HG02938 (cell line): ENCODE measurements at regions not wholly inside any gene's neighbourhood (a gene's known extent, or its start where the extent isn't known, plus 50 kb on each side); places are given as distances from the start of the nearest gene placed in this dataset.
"Not testable (repeated sequence)": the region's sequence is repeated elsewhere in the genome, so short reads cannot be mapped to it uniquely, and the experiment has no call there.

Source experiments
- ATAC-seq: cut with Tn5 transposase; IDR thresholded peaks from one replicate; pipeline ENCODE4 v1.9.1; 2021; ENCODE audit warnings: mild to moderate bottlenecking, moderate library complexity; ENCODE audit not compliant: unreplicated experiment

DNA sequence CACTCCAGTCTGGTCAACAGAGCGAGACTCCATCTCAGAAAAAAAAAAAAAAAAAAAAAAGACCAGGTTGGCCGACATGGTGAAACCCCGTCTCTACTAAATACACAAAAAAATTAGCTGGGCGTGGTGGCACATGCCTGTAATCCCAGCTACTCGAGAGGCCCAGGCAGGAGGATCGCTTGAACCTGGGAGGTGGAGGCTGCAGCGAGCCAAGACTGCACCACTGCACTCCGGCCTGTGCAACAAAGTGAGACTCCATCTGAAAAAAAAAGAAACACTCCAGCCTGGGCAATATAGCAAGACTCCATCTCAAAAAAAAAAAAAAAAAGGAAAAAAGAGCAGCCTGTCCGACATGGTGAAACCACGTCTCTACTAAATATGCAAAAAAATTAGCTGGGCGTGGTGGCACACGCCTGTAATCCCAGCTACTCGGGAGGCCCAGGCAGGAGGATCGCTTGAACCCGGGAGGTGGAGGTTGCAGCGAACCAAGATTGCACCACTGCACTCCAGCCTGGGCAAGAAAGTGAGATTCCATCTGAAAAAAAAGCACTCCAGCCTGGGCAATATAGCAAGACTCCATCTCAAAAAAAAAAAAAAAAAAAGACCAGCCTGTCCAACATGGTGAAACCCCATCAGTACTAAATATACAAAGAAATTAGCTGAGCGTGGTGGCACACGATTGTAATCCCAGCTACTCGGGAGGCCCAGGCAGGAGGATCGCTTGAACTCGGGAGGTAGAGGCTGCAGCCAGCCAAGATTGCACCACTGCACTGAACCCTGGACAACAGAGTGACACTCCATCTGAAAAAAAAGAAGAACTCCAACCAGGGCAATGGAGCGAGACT, 343.3 kb upstream of the PLGLB2 start:
- ATAC-seq: not testable (repeated sequence)

GRCh38 chr2:87405531-87406216, 342.2 kb upstream of the PLGLB2 start:
- not testable (repeated sequence) for ATAC-seq

DNA sequence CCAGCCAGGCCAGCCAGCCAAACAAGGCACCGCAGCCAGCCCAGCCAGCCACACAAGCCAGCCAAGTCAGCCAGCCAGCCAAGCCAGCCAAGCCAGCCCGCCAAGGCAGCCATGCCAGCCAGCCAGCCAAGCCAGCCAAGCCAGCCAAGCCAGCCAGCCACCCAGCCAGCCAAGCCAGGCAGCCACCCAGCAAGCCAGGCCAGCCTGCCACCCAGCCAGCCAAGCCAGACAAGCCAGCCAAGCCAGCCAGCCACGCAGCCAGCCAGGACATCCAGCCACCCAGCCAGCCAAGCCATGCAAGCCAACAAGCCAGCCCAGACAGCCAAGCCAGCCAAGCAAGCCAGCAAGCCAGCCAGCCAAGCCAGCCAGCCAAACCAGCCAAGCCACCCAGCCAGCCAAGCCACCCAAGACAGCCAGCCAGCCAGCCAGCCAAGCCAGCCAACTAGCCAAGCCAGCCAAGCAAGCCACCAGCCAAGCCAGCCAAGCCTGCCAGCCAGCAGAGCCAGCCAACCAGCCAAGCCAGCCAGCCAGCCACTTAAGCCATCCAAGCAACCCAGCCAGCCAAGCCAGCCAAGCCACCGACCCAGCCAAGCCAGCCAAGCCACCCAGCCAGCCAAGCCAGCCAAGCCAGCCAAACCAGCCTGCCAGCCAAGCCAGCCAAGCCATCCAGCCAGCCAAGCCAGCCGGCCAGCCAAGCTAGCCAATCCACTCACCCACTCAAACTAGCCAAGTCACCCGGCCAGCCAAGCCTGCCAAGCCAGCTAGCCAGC, 341.3 kb upstream of the PLGLB2 start:
- not testable (repeated sequence) for ATAC-seq

- ATAC-seq: not testable (repeated sequence)
Observed at GRCh38 chr2:87409601-87410000, 338.3 kb upstream of the PLGLB2 start.

DNA sequence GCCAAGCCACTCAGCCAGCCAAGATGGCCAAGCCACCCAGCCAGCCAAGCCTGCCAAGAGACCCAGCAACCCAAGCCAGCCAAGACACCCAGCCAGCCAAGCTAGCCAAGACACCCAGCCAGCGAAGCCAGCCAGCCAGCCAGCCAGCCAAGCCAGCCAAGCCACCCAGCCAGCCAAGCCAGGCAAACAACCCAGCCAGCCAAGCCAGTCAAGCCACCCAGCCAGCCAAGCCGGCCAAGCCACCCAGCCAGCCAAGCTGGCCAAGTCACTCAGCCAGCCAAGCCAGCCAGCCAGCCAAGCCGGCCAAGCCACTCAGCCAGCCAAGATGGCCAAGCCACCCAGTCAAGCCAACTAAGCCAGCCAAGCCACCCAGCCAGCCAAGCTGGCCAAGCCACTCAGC, 337.5 kb upstream of the PLGLB2 start:
- not testable (repeated sequence) for ATAC-seq

DNA sequence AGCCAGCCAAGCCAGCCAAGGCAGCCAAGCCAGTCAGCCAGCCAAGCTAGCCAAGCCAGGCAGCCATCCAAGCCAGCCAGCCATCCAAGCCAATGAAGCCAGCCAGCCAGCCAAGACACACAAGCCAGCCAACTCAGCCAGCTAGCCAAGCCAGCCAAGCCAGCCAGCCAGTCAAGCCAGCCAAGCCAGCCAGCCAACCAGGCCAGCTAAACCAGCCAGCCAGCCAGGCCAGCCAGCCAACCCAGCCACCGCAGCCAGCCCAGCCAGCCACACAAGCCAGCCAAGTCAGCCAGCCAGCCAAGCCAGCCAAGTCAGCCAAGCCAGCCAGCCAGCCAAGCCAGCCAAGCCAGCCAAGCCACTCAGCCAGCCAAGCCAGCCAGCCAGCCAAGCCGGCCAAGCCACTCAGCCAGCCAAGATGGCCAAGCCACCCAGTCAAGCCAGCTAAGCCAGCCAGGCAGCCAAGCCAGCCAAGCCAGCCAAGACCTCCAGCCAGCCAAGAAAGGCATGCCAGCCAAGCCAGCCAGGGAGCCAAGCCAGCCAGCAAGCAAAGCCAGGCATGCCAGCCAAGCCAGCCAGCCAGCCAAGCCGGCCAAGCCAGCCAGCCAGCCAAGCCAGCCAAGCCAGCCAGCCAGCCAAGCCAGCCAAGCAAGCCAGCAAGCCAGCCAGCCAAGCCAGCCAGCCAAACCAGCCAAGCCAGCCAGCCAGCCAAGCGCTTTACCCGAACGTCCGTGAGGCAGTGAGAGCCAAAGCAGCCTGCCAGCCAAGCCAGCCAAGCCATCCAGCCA, 335.7 kb upstream of the PLGLB2 start:
- ATAC-seq: not testable (repeated sequence)

DNA sequence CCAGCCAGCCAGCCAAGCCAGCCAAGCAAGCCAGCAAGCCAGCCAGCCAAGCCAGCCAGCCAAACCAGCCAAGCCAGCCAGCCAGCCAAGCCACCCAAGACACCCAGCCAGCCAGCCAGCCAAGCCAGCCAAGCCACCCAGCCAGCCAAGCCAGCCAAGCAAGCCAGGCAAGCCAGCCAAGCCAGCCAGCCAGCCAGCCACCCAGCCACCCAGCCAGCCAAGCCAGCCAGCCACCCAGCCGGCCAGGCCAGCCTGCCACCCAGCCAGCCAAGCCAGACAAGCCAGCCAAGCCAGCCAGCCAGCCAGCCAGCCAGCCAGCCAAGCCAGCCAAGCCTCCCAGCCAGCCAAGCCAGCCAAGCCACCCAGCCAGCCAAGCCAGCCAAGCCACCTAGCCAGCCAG, 333.6 kb upstream of the PLGLB2 start:
- not testable (repeated sequence) for ATAC-seq

GRCh38 chr2:87414795-87415570, 332.9 kb upstream of the PLGLB2 start:
- not testable (repeated sequence) for ATAC-seq

DNA sequence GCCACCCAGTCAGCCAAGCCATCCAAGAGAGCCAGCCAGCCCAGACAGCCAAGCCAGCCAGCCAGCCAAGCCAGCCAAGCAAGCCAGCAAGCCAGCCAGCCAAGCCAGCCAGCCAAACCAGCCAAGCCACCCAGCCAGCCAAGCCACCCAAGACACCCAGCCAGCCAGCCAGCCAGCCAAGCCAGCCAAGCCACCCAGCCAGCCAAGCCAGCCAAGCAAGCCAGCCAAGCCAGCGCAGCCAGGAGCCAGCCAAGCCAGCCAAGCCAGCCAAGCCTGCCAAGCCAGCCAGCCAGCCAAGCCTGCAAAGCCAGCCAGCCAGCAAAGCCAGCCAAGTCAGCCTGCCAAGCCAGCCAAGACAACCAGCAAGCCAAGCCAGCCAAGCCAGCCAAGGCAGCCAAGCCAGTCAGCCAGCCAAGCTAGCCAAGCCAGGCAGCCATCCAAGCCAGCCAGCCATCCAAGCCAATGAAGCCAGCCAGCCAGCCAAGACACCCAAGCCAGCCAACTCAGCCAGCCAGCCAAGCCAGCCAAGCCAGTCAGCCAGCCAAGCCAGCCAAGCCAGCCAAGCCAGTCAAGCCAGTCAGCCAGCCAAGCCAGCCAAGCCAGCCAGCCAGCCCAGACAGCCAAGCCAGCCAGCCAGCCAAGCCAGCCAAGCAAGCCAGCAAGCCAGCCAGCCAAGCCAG, 332.2 kb upstream of the PLGLB2 start:
- not testable (repeated sequence) for ATAC-seq

GRCh38 chr2:87416266-87416592, 331.7 kb upstream of the PLGLB2 start:
- ATAC-seq: not testable (repeated sequence)

DNA sequence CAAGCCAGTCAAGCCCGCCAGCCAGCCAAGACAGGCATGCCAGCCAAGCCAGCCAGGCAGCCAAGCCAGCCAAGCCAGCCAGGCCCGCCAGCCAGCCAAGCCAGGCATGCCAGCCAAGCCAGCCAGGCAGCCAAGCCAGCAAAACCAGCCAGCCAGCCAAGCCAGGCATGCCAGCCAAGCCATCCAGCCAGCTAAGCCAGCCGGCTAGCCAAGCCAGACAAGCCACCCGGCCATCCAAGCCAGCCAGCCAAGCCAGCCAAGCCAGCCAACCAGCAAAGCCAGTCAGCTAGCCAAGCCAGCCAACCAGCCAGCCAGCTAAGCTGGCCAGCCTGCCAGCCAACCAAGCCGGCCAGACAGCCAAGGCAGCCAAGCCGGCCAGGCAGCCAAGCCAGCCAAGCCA, 330.7 kb upstream of the PLGLB2 start:
- ATAC-seq: not testable (repeated sequence)

DNA sequence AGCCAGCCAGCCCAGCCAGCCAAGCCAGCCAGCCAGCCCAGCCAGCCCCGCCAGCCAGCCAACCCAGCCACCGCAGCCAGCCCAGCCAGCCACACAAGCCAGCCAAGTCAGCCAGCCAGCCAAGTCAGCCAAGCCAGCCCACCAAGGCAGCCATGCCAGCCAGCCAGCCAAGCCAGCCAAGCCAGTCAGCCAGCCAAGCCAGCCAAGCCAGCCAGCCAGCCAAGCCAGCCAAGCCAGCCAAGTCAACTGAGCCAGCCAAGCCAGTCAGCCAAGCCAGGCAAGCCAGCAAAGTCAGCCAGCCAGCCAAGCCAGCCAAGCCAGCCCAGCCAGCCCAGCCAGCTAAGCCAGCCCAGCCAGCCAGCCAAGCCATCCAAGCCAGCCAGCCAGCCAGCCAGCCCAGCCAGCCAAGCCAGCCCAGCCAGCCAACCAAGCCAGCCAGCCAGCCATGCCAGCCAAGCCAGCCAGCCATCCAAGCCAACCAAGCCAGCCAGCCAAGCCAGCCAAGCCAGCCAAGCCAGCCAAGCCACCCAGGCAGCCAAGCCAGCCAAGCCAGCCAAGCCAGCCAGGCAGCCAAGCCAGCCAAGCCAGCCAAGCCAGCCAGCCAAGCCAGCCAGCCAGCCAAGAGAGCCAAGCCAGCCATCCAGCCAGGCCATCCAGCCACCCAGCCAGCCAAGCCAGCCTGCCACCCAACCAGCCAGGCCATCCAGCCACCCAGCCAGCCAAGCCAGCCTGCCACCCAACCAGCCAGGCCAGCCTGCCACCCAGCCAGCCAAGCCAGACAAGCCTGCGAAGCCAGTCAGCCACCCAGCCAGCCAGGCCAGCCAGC, 329.9 kb upstream of the PLGLB2 start:
- not testable (repeated sequence) for ATAC-seq

DNA sequence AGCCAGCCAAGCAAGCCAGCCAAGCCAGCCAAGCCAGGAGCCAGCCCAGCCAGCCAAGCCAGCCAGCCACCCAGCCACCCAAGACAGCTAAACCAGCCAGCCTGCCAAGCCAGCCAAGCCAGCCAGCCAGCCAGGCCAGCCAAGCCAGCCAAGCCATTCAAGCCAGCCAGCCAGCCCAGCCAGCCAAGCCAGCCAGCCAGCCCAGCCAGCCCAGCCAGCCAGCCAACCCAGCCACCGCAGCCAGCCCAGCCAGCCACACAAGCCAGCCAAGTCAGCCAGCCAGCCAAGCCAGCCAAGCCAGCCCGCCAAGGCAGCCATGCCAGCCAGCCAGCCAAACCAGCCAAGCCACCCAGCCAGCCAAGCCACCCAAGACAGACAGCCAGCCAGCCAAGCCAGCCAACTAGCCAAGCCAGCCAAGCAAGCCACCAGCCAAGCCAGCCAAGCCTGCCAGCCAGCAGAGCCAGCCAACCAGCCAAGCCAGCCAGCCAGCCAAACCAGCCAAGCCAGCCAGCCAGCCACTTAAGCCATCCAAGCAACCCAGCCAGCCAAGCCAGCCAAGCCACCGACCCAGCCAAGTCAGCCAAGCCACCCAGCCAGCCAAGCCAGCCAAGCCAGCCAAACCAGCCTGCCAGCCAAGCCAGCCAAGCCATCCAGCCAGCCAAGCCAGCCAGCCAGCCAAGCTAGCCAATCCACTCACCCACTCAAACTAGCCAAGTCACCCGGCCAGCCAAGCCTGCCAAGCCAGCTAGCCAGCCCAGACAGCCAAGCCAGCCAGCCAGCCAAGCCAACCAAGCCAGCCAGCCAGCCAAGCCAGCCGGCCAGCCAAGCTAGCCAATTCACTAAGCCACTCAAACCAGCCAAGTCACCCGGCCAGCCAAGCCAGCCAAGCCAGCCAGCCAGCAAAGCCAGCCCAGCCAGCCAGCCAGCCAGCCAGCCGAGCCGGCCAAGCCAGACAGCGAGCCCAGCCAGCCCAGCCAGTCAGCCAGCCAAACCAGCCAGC, 328.8 kb upstream of the PLGLB2 start:
- not testable (repeated sequence) for ATAC-seq

DNA sequence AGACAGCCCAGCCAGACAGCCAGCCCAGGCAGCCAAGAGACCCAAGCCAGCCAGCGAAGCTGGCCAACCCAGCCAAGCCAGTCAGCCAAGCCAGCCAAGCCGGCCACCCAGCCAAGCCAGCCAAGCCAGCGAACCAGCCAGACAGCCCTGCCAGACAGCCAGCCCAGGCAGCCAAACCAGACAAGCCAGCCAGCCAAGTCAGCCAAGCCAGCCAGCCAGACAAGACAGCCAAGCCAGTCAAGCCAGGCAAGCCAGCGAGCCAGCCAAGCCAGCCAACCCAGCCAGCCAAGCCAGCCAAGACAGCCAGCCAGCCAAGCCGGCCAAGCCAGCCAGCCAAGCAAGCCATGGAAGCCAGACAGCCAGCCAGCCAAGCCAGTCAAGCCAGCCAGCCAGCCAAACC, 327.9 kb upstream of the PLGLB2 start:
- ATAC-seq: not testable (repeated sequence)

DNA sequence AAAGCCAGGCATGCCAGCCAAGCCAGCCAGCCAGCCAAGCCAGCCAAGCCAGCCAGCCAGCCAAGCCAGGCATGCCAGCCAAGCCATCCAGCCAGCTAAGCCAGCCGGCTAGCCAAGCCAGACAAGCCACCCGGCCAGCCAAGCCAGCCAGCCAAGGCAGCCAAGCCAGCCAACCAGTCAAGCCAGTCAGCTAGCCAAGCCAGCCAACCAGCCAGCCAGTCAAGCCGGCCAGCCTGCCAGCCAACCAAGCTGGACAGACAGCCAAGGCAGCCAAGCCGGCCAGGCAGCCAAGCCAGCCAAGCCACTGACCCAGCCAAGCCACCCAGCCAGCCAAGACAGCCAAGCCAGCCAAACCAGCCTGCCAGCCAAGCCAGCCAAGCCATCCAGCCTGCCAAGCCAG, 326.9 kb upstream of the PLGLB2 start:
- not testable (repeated sequence) for ATAC-seq

DNA sequence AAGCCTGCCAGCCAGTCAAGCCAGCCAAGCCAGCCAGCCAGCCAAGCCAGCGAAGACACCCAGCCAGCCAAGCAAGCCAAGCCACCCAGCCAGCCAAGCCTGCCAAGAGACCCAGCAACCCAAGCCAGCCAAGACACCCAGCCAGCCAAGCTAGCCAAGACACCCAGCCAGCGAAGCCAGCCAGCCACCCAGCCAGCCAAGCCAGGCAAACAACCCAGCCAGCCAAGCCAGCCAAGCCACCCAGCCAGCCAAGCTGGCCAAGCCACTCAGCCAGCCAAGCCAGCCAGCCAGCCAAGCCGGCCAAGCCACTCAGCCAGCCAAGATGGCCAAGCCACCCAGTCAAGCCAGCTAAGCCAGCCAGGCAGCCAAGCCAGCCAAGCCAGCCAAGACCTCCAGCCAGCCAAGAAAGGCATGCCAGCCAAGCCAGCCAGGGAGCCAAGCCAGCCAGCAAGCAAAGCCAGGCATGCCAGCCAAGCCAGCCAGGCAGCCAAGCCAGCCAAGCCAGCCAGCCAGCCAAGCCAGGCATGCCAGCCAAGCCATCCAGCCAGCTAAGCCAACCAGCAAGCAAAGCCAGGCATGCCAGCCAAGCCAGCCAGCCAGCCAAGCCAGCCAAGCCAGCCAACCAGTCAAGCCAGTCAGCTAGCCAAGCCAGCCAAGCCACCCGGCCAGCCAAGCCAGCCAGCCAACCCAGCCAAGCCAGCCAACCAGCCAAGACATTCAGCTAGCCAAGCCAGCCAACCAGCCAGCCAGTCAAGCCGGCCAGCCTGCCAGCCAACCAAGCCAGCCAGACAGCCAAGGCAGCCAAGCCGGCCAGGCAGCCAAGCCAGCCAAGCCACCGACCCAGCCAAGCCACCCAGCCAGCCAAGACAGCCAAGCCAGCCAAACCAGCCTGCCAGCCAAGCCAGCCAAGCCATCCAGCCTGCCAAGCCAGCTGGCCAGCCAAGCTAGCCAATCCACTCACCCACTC, 323.8 kb upstream of the PLGLB2 start:
- ATAC-seq: not testable (repeated sequence)
